H1 (cell line): ENCODE measurements at regions not wholly inside any gene's neighbourhood (a gene's known extent, or its start where the extent isn't known, plus 50 kb on each side); places are given as distances from the start of the nearest gene placed in this dataset.

Experiments
- BCL11A ChIP-seq, 2 experiments: IDR thresholded peaks; one replicate each; pipeline ENCODE4 v1.6.1; 2011; ENCODE audit warnings: low read depth in 2 of 2, low read length in 2 of 2, mild to moderate bottlenecking in 2 of 2
- CBX8 ChIP-seq: fragments of 300-800, 300-1000 bp; sonication (generic); IDR thresholded peaks from 2 replicates; pipeline ENCODE4 v1.7.1; 2016; ENCODE audit warnings: low read depth, low read length, borderline replicate concordance
- CHD7 ChIP-seq: fragments of 300-600 bp; sonication (generic); IDR thresholded peaks from 2 replicates; pipeline ENCODE4 v1.7.1; 2012; ENCODE audit warnings: low read length, moderate library complexity, mild to moderate bottlenecking, inconsistent platforms; ENCODE audit not compliant: insufficient replicate concordance
- EGR1 ChIP-seq: IDR thresholded peaks from 2 replicates; pipeline ENCODE4 v1.6.1; 2011; ENCODE audit warnings: low read depth, low read length, borderline replicate concordance
- HDAC6 ChIP-seq: IDR thresholded peaks from one replicate; pipeline ENCODE4 v1.7.1; 2012; ENCODE audit warnings: low read depth, mild to moderate bottlenecking, inconsistent platforms, low read length, moderate library complexity
- KDM1A ChIP-seq: fragments of 200-600, 300-600 bp; sonication (generic); IDR thresholded peaks from 2 replicates; pipeline ENCODE4 v1.7.1; 2016; ENCODE audit warnings: mild to moderate bottlenecking, low read length, borderline replicate concordance
- RNF2 ChIP-seq: fragments of 200-900, 300-1000 bp; sonication (generic); IDR thresholded peaks from 2 replicates; pipeline ENCODE4 v1.7.1; 2016; ENCODE audit warnings: borderline replicate concordance, low read depth, mild to moderate bottlenecking, antibody characterized with exemption, low read length; ENCODE audit not compliant: poor library complexity, severe bottlenecking; ENCODE audit errors: missing control alignments
- RXRA ChIP-seq: IDR thresholded peaks from 2 replicates; pipeline ENCODE4 v1.6.1; 2011; ENCODE audit warnings: low read depth, mild to moderate bottlenecking, low read length, moderate library complexity; ENCODE audit not compliant: insufficient read depth
- TAF7 ChIP-seq: optimal IDR thresholded peaks from 2 replicates; pipeline ENCODE3; 2011; ENCODE audit warnings: low read depth, mild to moderate bottlenecking, inconsistent platforms, low read length, moderate library complexity, borderline replicate concordance
- ZNF274 ChIP-seq: IDR thresholded peaks from 2 replicates; pipeline ENCODE4 v1.7.0; 2012; ENCODE audit warnings: low read length, borderline replicate concordance; ENCODE audit errors: extremely low read depth
- TF ChIP-seq, protein P1 (sequence below): IDR thresholded peaks from 2 replicates; pipeline ENCODE4 v1.6.1; 2011; ENCODE audit warnings: low read depth, mild to moderate bottlenecking, low read length; ENCODE audit not compliant: insufficient read depth

DNA sequence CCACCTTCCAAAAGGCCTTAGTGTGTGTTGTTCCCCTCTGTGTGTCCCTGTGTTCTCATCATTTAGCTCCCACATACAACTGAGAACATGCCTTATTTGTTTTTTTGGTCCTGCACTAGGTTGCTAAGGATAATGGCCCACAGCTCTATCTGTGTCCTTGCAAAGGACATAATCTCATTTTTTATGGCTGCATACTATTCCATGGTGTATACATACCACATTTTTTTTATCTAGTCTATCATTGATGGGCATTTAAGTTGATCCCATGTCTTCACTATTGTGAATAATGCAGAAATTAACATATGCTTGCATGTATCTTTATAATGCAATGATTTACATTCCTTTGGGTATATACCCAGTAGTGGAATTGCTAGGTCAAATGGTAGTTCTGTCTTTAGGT, 645.7 kb downstream of the PDCD6IP start (continued):
- TF ChIP-seq CHD7 (no peak), HDAC6 (no peak), TAF7 (no peak), BCL11A (IDR thresholded peaks at IDR 0.05; ENCODE audit: low read depth in 2 of 2, low read length in 2 of 2) (no peak), EGR1 (no peak), ZNF274 (no peak), RXRA (no peak), RNF2 (no peak), CBX8 (no peak), KDM1A (no peak)
- TF ChIP-seq, protein P1, sequence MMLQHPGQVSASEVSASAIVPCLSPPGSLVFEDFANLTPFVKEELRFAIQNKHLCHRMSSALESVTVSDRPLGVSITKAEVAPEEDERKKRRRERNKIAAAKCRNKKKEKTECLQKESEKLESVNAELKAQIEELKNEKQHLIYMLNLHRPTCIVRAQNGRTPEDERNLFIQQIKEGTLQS = no peak
